Sigmoid colon (tissue), 3 donors: ENCODE measurements at regions not wholly inside any gene's neighbourhood (a gene's known extent, or its start where the extent isn't known, plus 50 kb on each side); places are given as distances from the start of the nearest gene placed in this dataset.

ENCODE experiments used
- CTCF ChIP-seq, 4 experiments: fragments of 450-650 bp in 3 of 4; fragments of 200-600 bp in 1 of 4; IDR thresholded peaks; one replicate each; pipeline ENCODE4 v1.5.1; 2016 to 2019; ENCODE audit warnings: antibody characterized with exemption in 4 of 4, mild to moderate bottlenecking in 3 of 4, moderate library complexity in 2 of 4
- POLR2A ChIP-seq, 2 donors: fragments of 450-650 bp; IDR thresholded peaks; one replicate each; pipeline ENCODE4 v1.6.1; 2016; ENCODE audit warnings: antibody characterized with exemption in 2 of 2, mild to moderate bottlenecking in 2 of 2, moderate library complexity in 2 of 2

GRCh38 chr17:10931133-10931532 lies 93.2 kb upstream of the PIRT start:
- TF ChIP-seq CTCF (IDR thresholded peaks at IDR 0.05) (no peak), POLR2A (IDR thresholded peaks at IDR 0.05) (no peak)
